ENCODE measurements at regions not wholly inside any gene's neighbourhood (a gene's known extent, or its start where the extent isn't known, plus 50 kb on each side); places are given as distances from the start of the nearest gene placed in this dataset.

DNA sequence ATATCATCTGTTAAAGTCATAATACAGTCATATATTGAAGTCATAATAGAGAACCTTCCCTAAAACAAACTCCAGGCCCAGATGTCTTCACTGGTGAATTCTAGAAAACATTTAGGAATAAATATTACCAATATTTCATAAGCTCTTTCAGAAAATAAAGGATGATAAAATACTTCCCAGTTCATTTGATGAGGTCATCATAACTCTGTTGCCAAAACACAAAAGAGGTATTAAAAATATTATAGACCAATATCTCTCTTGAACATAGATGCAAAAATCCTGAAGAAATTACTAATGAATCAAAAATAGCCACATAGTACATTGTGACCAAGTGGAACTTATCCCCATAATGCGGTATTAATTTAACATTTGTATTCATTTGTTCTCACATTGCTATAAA, 132.4 kb upstream of the ZP4 start:
- TF ChIP-seq, protein P1, sequence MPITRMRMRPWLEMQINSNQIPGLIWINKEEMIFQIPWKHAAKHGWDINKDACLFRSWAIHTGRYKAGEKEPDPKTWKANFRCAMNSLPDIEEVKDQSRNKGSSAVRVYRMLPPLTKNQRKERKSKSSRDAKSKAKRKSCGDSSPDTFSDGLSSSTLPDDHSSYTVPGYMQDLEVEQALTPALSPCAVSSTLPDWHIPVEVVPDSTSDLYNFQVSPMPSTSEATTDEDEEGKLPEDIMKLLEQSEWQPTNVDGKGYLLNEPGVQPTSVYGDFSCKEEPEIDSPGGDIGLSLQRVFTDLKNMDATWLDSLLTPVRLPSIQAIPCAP (CRISPR knock-in tag; IDR thresholded peaks at IDR 0.05; ENCODE audit: borderline replicate concordance) = no peak
- TF ChIP-seq KDM1A (IDR thresholded peaks at IDR 0.05) (no peak), RFX5 (IDR thresholded peaks at IDR 0.05; ENCODE audit: low read depth, low read length) (no peak), RBBP5 (IDR thresholded peaks at IDR 0.05; ENCODE audit: borderline replicate concordance, insufficient read depth, low read length, poor library complexity, severe bottlenecking) (no peak), GABPB1 (CRISPR knock-in tag; IDR thresholded peaks at IDR 0.05) (no peak), KLF16 (IDR thresholded peaks at IDR 0.05) (no peak), ZZZ3 (IDR thresholded peaks at IDR 0.05) (no peak), EP300 (IDR thresholded peaks at IDR 0.05; ENCODE audit: low read length) (no peak), BHLHE40 (IDR thresholded peaks at IDR 0.05; ENCODE audit: low read length) (no peak), ZNF274 (IDR thresholded peaks at IDR 0.05; ENCODE audit: borderline replicate concordance, low read depth, low read length) (no peak)
- TF ChIP-seq, protein P2, sequence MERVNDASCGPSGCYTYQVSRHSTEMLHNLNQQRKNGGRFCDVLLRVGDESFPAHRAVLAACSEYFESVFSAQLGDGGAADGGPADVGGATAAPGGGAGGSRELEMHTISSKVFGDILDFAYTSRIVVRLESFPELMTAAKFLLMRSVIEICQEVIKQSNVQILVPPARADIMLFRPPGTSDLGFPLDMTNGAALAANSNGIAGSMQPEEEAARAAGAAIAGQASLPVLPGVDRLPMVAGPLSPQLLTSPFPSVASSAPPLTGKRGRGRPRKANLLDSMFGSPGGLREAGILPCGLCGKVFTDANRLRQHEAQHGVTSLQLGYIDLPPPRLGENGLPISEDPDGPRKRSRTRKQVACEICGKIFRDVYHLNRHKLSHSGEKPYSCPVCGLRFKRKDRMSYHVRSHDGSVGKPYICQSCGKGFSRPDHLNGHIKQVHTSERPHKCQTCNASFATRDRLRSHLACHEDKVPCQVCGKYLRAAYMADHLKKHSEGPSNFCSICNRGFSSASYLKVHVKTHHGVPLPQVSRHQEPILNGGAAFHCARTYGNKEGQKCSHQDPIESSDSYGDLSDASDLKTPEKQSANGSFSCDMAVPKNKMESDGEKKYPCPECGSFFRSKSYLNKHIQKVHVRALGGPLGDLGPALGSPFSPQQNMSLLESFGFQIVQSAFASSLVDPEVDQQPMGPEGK (CRISPR knock-in tag; IDR thresholded peaks at IDR 0.05; ENCODE audit: borderline replicate concordance) = no peak
- TF ChIP-seq, protein P3, sequence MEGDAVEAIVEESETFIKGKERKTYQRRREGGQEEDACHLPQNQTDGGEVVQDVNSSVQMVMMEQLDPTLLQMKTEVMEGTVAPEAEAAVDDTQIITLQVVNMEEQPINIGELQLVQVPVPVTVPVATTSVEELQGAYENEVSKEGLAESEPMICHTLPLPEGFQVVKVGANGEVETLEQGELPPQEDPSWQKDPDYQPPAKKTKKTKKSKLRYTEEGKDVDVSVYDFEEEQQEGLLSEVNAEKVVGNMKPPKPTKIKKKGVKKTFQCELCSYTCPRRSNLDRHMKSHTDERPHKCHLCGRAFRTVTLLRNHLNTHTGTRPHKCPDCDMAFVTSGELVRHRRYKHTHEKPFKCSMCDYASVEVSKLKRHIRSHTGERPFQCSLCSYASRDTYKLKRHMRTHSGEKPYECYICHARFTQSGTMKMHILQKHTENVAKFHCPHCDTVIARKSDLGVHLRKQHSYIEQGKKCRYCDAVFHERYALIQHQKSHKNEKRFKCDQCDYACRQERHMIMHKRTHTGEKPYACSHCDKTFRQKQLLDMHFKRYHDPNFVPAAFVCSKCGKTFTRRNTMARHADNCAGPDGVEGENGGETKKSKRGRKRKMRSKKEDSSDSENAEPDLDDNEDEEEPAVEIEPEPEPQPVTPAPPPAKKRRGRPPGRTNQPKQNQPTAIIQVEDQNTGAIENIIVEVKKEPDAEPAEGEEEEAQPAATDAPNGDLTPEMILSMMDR (IDR thresholded peaks at IDR 0.05 in 2 of 3, conservative IDR thresholded peaks at IDR 0.05 in 1 of 3; ENCODE audit: insufficient read depth in 2 of 3, low read depth in 1 of 3, low read length in 3 of 3) = no peak

All from K562 (cell line).